GM23338 (cell line): ENCODE measurements at regions not wholly inside any gene's neighbourhood (a gene's known extent, or its start where the extent isn't known, plus 50 kb on each side); places are given as distances from the start of the nearest gene placed in this dataset.
A peak's percentile ranks its signal among the peaks of the same experiment; 100 is the strongest.

Experiments
- ATAC-seq: fragments of 200-7000 bp; cut with Tn5 transposase; 3 replicates; pipeline ENCODE4 v1.9.1; 2020
- DNase-seq: peaks from one replicate; pipeline ENCODE4 v3.0.0-alpha.2; 2015; ENCODE audit warnings: low spot score
- H2AFZ ChIP-seq: fragments of 200-600 bp; sonication (generic); 2 replicates; pipeline ENCODE4 v1.8.0; 2016; ENCODE audit warnings: antibody characterized with exemption, mild to moderate bottlenecking, moderate library complexity
- H3F3A ChIP-seq: fragments of 200-600 bp; sonication (generic); replicated peaks from 2 replicates; pipeline ENCODE4 v1.8.0; 2017; ENCODE audit warnings: antibody characterized with exemption, mixed run types, low read depth
- H3K27ac ChIP-seq: fragments of 200-600 bp; sonication (generic); 2 replicates; pipeline ENCODE4 v1.6.1; 2016; ENCODE audit warnings: low read depth
- H3K27me3 ChIP-seq: fragments of 200-600 bp; sonication (generic); 2 replicates; pipeline ENCODE4 v1.8.0; 2016; ENCODE audit warnings: mild to moderate bottlenecking, mixed run types, moderate library complexity; ENCODE audit not compliant: insufficient read depth
- H3K36me3 ChIP-seq: fragments of 200-600 bp; sonication (generic); 2 replicates; pipeline ENCODE4 v1.8.0; 2016; ENCODE audit warnings: mild to moderate bottlenecking; ENCODE audit not compliant: insufficient read depth
- H3K4me1 ChIP-seq: fragments of 200-600 bp; sonication (generic); 2 replicates; pipeline ENCODE4 v1.8.0; 2016; ENCODE audit warnings: mild to moderate bottlenecking, moderate library complexity; ENCODE audit not compliant: insufficient read depth
- H3K4me2 ChIP-seq: fragments of 200-600 bp; sonication (generic); 2 replicates; pipeline ENCODE4 v1.7.1; 2017; ENCODE audit warnings: mixed run types
- H3K4me3 ChIP-seq: fragments of 200-600 bp; sonication (generic); 2 replicates; pipeline ENCODE4 v1.6.1; 2016; ENCODE audit warnings: mixed run types
- H3K79me2 ChIP-seq: fragments of 200-600 bp; sonication (generic); replicated peaks from 2 replicates; pipeline ENCODE4 v1.8.0; 2017; ENCODE audit warnings: mild to moderate bottlenecking; ENCODE audit not compliant: insufficient read depth
- H3K9me2 ChIP-seq: fragments of 200-600 bp; sonication (generic); 2 replicates; pipeline ENCODE4 v1.8.0; 2017; ENCODE audit not compliant: insufficient read depth
- H4K20me1 ChIP-seq: fragments of 200-600 bp; sonication (generic); replicated peaks from 2 replicates; pipeline ENCODE4 v1.8.0; 2017; ENCODE audit warnings: mild to moderate bottlenecking; ENCODE audit not compliant: insufficient read depth
- H3K27ac Mint-ChIP-seq: 2 replicates; pipeline ENCODE4 v1.8.0; 2020; ENCODE audit warnings: inconsistent platforms, mild to moderate bottlenecking, moderate library complexity, mixed read lengths
- H3K27me3 Mint-ChIP-seq: 3 replicates; pipeline ENCODE4 v1.8.0; 2022; ENCODE audit warnings: low read depth, mild to moderate bottlenecking, moderate library complexity, mixed read lengths, inconsistent platforms; ENCODE audit not compliant: insufficient read depth, poor library complexity
- H3K36me3 Mint-ChIP-seq: 3 replicates; pipeline ENCODE4 v1.8.0; 2021; ENCODE audit warnings: low read depth, mild to moderate bottlenecking, inconsistent platforms, moderate library complexity, mixed read lengths
- H3K4me1 Mint-ChIP-seq: 3 replicates; pipeline ENCODE4 v1.8.0; 2020; ENCODE audit warnings: mild to moderate bottlenecking, inconsistent platforms, mixed read lengths
- H3K4me3 Mint-ChIP-seq: 3 replicates; pipeline ENCODE4 v1.8.0; 2021; ENCODE audit warnings: moderate library complexity, mild to moderate bottlenecking, inconsistent platforms, mixed read lengths
- H3K9me3 Mint-ChIP-seq: 3 replicates; pipeline ENCODE4 v1.8.0; 2020; ENCODE audit warnings: moderate library complexity, mild to moderate bottlenecking, inconsistent platforms, mixed read lengths
- CTCF ChIP-seq, 2 experiments: fragments of 200-600 bp in 1 of 2; sonication (generic) in 1 of 2; conservative IDR thresholded peaks; 2 replicates each; pipeline versions ENCODE4 v1.5.1 to v1.6.1; 2016 to 2017; ENCODE audit warnings: antibody characterized with exemption in 2 of 2, low read depth in 2 of 2, mild to moderate bottlenecking in 2 of 2, moderate library complexity in 1 of 2
- EZH2 ChIP-seq: fragments of 200-600 bp; sonication (generic); IDR thresholded peaks from one replicate; pipeline ENCODE4 v1.8.0; 2017; ENCODE audit warnings: antibody characterized with exemption, mild to moderate bottlenecking, low read depth; ENCODE audit not compliant: unreplicated experiment
- JUNB ChIP-seq: IDR thresholded peaks from one replicate; pipeline ENCODE4 v1.6.1; 2016; ENCODE audit warnings: antibody characterized with exemption; ENCODE audit not compliant: unreplicated experiment
- NANOG ChIP-seq: IDR thresholded peaks from 2 replicates; pipeline ENCODE4 v1.6.1; 2016; ENCODE audit warnings: antibody characterized with exemption, borderline replicate concordance
- POLR2AphosphoS5 ChIP-seq: IDR thresholded peaks from 2 replicates; pipeline ENCODE4 v1.6.1; 2016; ENCODE audit warnings: antibody characterized with exemption, low read depth
- REST ChIP-seq: IDR thresholded peaks from one replicate; pipeline ENCODE4 v1.6.1; 2018; ENCODE audit warnings: antibody characterized with exemption; ENCODE audit not compliant: unreplicated experiment
- STAT1 ChIP-seq: IDR thresholded peaks from one replicate; pipeline ENCODE4 v1.6.1; 2016; ENCODE audit warnings: antibody characterized with exemption; ENCODE audit not compliant: unreplicated experiment
- ZNF114 ChIP-seq: fragments of 250-450 bp; sonication (Bioruptor Pico); IDR thresholded peaks from 2 replicates; pipeline ENCODE4 v1.5.0; 2020; ENCODE audit warnings: mild to moderate bottlenecking, moderate library complexity
- ZNF331 ChIP-seq: fragments of 250-450 bp; sonication (Bioruptor Pico); IDR thresholded peaks from 2 replicates; pipeline ENCODE4 v1.5.0; 2020; ENCODE audit warnings: low read depth, mild to moderate bottlenecking, moderate library complexity
- ZNF462 ChIP-seq: fragments of 250-450 bp; sonication (Bioruptor Pico); IDR thresholded peaks from 2 replicates; pipeline ENCODE4 v1.5.0; 2020; ENCODE audit warnings: mild to moderate bottlenecking, moderate library complexity

GRCh38 chr13:33657274-33657673, 160.7 kb upstream of the RFC3 start:
- Histone ChIP-seq H2AFZ (peak overlapping the region; percentile 33; the same call in 1 of the 2 replicates), H4K20me1 (no peaks in the 10 kb centered on the region), H3K4me3 (no peak overlapping the region), H3K4me1 (no peaks in the 10 kb centered on the region), H3K27ac (no peak overlapping the region), H3K4me2 (no peak overlapping the region), H3K9me2 (no peaks in the 10 kb centered on the region), H3K27me3 (no peaks in the 10 kb centered on the region), H3K36me3 (no peaks in the 10 kb centered on the region), H3F3A (no peaks in the 10 kb centered on the region), H3K79me2 (no peaks in the 10 kb centered on the region)
- DNase-seq (no peak), ATAC-seq (no peak)
- H3K4me3 Mint-ChIP-seq, result no peak overlapping the region
- TF ChIP-seq ZNF114 (CRISPR knock-in tag), result no peak
- TF ChIP-seq POLR2AphosphoS5, result no peak
- TF ChIP-seq STAT1, result no peak
- TF ChIP-seq CTCF (conservative IDR thresholded peaks at IDR 0.05; ENCODE audit: low read depth in 2 of 2), result no peak
- TF ChIP-seq EZH2, result no peak
- no peak for TF ChIP-seq NANOG
- TF ChIP-seq JUNB, result no peak
- no peak for TF ChIP-seq ZNF331 (CRISPR knock-in tag)
- no peaks in the 10 kb centered on the region; the same call in 2 of the 3 replicates for H3K9me3 Mint-ChIP-seq
- H3K27me3 Mint-ChIP-seq, result no peaks in the 10 kb centered on the region
- H3K27ac Mint-ChIP-seq, result no peak overlapping the region
- no peaks in the 10 kb centered on the region; the same call in 2 of the 3 replicates for H3K36me3 Mint-ChIP-seq
- no peaks in the 10 kb centered on the region for H3K4me1 Mint-ChIP-seq

- ATAC-seq (no peak), DNase-seq (no peak)
- Histone ChIP-seq H3K9me2 (no peaks in the 10 kb centered on the region), H3K36me3 (no peaks in the 10 kb centered on the region), H3K4me2 (no peak overlapping the region), H3K27ac (no peak overlapping the region), H3K79me2 (no peaks in the 10 kb centered on the region), H2AFZ (no peak overlapping the region), H4K20me1 (no peaks in the 10 kb centered on the region), H3K4me3 (no peak overlapping the region), H3K27me3 (no peaks in the 10 kb centered on the region), H3F3A (no peaks in the 10 kb centered on the region), H3K4me1 (no peaks in the 10 kb centered on the region)
- Mint-ChIP-seq H3K4me3 (no peak overlapping the region), H3K27me3 (no peaks in the 10 kb centered on the region), H3K36me3 (no peaks in the 10 kb centered on the region; the same call in 2 of the 3 replicates), H3K27ac (no peak overlapping the region), H3K9me3 (no peaks in the 10 kb centered on the region; the same call in 1 of the 3 replicates), H3K4me1 (no peaks in the 10 kb centered on the region)
- no peak for TF ChIP-seq NANOG
- TF ChIP-seq ZNF462 (CRISPR knock-in tag), result no peak
- no peak for TF ChIP-seq EZH2
- no peak for TF ChIP-seq REST
Measured at GRCh38 chr13:33659466-33659865, 158.5 kb upstream of the RFC3 start.
